HEK293T (cell line): ENCODE measurements at regions not wholly inside any gene's neighbourhood (a gene's known extent, or its start where the extent isn't known, plus 50 kb on each side); places are given as distances from the start of the nearest gene placed in this dataset.

Source experiments
- ARNT ChIP-seq: fragments of 450-650 bp; IDR thresholded peaks from 2 replicates; pipeline ENCODE4 v1.6.1; 2017; ENCODE audit warnings: mild to moderate bottlenecking
- CTBP1 ChIP-seq: fragments of 450-650 bp; IDR thresholded peaks from 2 replicates; pipeline ENCODE4 v1.6.1; 2016; ENCODE audit warnings: borderline replicate concordance
- FOXA1 ChIP-seq: fragments of 450-650 bp; IDR thresholded peaks from 2 replicates; pipeline ENCODE4 v1.6.1; 2016; ENCODE audit warnings: mild to moderate bottlenecking
- FOXK2 ChIP-seq: fragments of 450-650 bp; IDR thresholded peaks from 2 replicates; pipeline ENCODE4 v1.6.1; 2016; ENCODE audit warnings: mild to moderate bottlenecking
- FOXM1 ChIP-seq: fragments of 450-650 bp; IDR thresholded peaks from 2 replicates; pipeline ENCODE4 v1.6.1; 2017; ENCODE audit warnings: mild to moderate bottlenecking, borderline replicate concordance
- SP1 ChIP-seq: fragments of 450-650 bp; IDR thresholded peaks from 2 replicates; pipeline ENCODE4 v1.6.1; 2017
- SUZ12 ChIP-seq: fragments of 450-650 bp; IDR thresholded peaks from 2 replicates; pipeline ENCODE4 v1.6.1; 2016; ENCODE audit warnings: mild to moderate bottlenecking
- TARDBP ChIP-seq: fragments of 450-650 bp; IDR thresholded peaks from 2 replicates; pipeline ENCODE4 v1.6.1; 2016

DNA sequence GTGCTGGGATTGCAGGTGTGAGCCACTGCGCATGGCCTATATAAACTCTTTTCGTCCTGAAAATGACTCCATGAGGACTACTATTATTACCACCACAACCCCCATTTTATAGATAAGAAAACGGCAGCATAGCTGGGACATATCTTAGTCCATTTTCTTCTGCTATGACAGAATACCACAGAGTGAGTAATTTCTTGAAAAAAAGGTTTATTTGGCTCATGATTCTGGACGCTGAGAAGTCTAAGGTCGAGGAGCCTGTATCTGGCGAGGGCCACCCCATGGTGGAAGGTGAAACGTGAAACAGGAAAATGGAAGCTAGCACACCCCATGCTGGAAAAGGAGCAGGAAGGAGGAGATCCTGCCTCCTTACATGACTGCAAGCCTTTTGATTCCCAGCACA lies 68.9 kb downstream of the SMIM20 start:
- TF ChIP-seq CTBP1, result no peak
- TF ChIP-seq TARDBP, result no peak
- TF ChIP-seq SP1, result no peak
- no peak for TF ChIP-seq FOXA1
- no peak for TF ChIP-seq FOXM1
- no peak for TF ChIP-seq FOXK2
- TF ChIP-seq SUZ12, result no peak
- TF ChIP-seq ARNT, result no peak
